H54 (cell line): ENCODE measurements at regions not wholly inside any gene's neighbourhood (a gene's known extent, or its start where the extent isn't known, plus 50 kb on each side); places are given as distances from the start of the nearest gene placed in this dataset.
A peak's percentile ranks its signal among the peaks of the same experiment; 100 is the strongest.
"Not testable (repeated sequence)": the region's sequence is repeated elsewhere in the genome, so short reads cannot be mapped to it uniquely, and the experiment has no call there.

Source experiments
- DNase-seq: peaks from one replicate; pipeline ENCODE4 v3.0.0; 2011; ENCODE audit warnings: low spot score, mixed read lengths; ENCODE audit not compliant: insufficient read length
- FAIRE-seq: peaks from 3 replicates; lab custom pipeline; 2011; peaks lifted over from hg19 to GRCh38; lab: Jason Lieb, UNC
- POLR2A ChIP-seq: IDR thresholded peaks from 2 replicates; pipeline ENCODE4 v1.6.1; 2011; ENCODE audit warnings: low read depth, mild to moderate bottlenecking, low read length

DNA sequence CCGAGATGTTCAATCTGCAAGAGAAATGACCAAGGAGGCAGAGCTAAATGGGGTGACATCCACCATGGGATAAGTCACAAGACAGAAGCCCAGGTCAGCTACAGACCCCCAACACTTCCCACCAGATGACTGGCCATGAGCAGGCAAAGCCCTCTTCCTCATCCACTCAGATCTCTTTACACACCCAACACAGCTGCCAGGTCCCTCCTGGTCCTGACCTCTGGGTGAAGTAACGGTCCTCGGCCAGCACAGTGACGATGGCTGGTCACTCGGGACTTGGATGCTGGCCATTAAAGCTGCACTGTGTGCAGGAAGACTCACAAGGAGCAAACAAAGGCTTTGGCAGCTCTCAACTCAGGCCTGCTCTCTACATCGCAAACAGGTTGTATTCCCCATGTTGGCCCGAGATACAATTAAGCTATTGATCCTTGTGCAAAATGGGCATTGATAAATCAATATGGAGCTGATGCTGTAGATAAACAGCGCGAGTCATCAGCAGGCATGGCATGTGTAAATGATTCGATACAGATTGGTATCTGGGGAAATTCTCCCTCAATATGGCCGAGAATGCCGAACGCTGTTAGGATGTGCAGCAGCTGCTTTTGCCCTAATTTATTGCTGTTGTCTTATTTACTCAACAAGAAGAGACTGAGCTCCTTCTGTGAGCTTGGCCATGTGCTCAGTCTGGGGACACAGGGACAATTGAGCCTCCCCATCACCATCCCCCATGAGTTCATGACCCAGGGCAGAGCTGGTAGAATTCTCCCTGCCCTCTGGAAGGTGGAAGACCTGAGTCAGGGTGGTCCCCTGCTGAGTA lies 98.7 kb downstream of the C5orf15 start:
- FAIRE-seq (no peak), DNase-seq (no peak)
- no peak for TF ChIP-seq POLR2A

GRCh38 chr5:133868946-133869518 lies 99.4 kb downstream of the C5orf15 start:
- DNase-seq, result peak; percentile 61
- no peak for FAIRE-seq
- TF ChIP-seq POLR2A, result no peak

GRCh38 chr5:133867851-133868545 lies 100.4 kb downstream of the C5orf15 start:
- DNase-seq (no peak), FAIRE-seq (no peak)
- no peak for TF ChIP-seq POLR2A

GRCh38 chr5:133867341-133867740 lies 101.1 kb downstream of the C5orf15 start:
- no peak for TF ChIP-seq POLR2A
- no peak for DNase-seq
- no peak for FAIRE-seq

DNA sequence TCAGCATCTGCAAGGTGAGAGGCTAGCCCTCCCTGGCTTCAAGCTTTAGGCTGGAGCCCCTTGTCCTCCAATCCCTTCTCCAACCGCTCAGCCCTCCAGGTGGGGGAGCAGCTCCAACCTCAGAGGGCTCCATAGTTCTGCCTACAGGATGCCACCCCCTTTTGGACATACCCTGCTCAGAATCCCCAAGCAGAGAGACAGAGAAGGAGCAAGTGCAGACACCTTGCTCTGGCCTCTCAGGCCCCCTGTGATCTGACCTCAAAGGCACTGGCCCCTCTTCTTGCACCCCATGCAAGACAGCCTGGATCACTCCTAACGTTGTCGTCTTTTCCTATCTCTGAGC lies 101.6 kb downstream of the C5orf15 start:
- DNase-seq, result no peak
- no peak for FAIRE-seq
- TF ChIP-seq POLR2A, result no peak

DNA sequence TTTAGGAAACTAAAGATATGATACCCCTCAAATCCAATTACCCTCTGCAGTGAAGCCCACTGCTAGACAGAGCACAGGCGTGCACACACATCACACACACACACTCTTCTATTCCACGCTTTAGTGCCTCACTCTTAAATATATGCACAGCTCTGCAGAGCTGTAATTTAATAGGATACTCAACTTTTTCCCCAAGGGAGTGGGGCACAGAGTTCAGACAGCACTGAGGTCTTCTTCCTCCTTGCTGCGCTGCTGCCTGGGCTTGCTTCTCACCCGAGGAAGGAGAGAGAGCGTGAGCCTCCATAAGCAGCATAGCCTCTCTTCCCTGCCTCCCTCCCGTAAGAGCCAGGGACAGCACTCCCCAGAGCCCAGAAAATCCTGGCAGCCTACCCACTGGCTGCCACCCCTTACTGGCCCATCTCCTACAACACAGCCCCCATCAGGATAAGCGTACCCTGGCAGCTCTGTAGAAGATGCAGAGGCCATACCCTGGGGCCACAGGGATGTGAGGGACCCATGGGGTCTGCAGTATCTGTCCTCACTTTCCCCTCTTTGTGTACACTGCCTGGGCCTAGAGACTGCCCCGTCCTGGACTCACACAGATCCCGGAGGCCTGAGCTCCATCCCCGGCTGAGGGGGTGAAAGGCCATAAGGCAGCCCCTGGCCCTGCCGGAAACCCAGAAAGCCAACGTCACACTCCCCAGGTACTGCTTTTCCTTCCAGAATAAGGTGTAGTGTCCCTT lies 102.1 kb downstream of the C5orf15 start:
- DNase-seq, result no peak
- no peak for TF ChIP-seq POLR2A
- FAIRE-seq, result no peak

DNA sequence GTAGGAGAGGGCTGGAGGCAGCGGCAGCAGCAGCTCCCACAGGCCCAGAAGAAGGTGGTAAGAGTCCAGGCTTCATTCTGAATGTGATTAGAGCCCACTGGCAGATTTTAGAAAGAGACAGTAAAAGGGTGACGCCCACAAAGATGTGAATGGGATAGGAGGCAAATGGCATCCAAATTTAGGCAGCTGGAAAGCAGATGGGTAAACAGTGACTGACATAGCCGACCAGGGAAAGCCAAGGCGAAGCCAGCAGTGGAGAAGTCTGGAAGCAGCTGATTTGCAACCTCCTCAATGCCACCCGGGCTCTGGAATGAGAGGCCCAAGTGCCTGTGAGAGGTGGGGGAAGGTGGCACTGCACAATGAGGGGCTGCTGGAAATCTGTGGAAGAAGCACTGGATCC lies 103.3 kb downstream of the C5orf15 start:
- DNase-seq (no peak), FAIRE-seq (no peak)
- no peak for TF ChIP-seq POLR2A

DNA sequence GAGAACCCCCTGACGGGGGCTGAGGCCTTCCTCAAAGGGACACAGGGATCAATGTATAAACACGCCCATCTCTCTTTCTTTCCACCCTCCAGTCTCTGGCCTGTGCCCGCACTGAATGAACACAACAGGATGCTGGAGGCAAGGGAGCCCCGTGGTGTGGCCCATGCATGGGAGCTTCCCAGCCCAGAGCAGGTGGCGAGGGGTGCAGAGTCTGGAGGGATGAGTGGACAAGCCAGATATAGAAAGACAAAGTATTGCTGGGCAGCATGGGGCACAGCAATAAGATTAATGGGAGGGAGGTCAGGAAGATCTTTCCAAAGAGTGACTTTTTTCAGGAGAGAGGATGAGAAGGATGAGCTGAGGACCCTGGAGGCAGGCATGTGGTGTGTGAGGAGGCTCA lies 103.7 kb downstream of the C5orf15 start:
- no peak for FAIRE-seq
- DNase-seq, result no peak
- no peak for TF ChIP-seq POLR2A

- FAIRE-seq, result no peak
- TF ChIP-seq POLR2A, result no peak
Measured at GRCh38 chr5:133863857-133864585, 104.4 kb downstream of the C5orf15 start.

GRCh38 chr5:133861161-133861737 lies 107.2 kb downstream of the C5orf15 start:
- no peak for TF ChIP-seq POLR2A
- DNase-seq (no peak), FAIRE-seq (no peak)

More at GRCh38 chr5:133863857-133864585, 104.4 kb downstream of the C5orf15 start:
- DNase-seq, result no peak

- TF ChIP-seq POLR2A, result no peak
- DNase-seq (no peak), FAIRE-seq (no peak)
Measured at GRCh38 chr5:133859073-133859472, 109.4 kb downstream of the C5orf15 start.

GRCh38 chr5:133857595-133858313 lies 110.7 kb downstream of the C5orf15 start:
- not testable (repeated sequence) for DNase-seq, FAIRE-seq

- FAIRE-seq (no peak), DNase-seq (no peak)
- TF ChIP-seq POLR2A, result no peak
Measured at GRCh38 chr5:133854554-133854953, 113.9 kb downstream of the C5orf15 start.
